ENCODE measurements at regions not wholly inside any gene's neighbourhood (a gene's known extent, or its start where the extent isn't known, plus 50 kb on each side); places are given as distances from the start of the nearest gene placed in this dataset.

- Histone ChIP-seq H2BK15ac (ENCODE audit: low read depth, low read length) (no peak overlapping the region), H3K4me1 (ENCODE audit: control insufficient read depth, insufficient read depth, low read length) (peaks cover 4% of the 10 kb centered on the region), H3K4me2 (ENCODE audit: low read depth, low read length) (no peak overlapping the region), H3K4ac (ENCODE audit: low read depth, low read length) (no peak overlapping the region), H3K79me1 (ENCODE audit: low read depth in 1 of 2, low read length in 2 of 2) (0 out of 4 replicates have a peak, but pooled peaks cover 0 to 4% of the 10 kb centered on the region in 2 experiments), H3K9me1 (ENCODE audit: insufficient read depth, low read length) (peaks cover 3% of the 10 kb centered on the region), H4K5ac (ENCODE audit: low read depth, low read length) (no peak overlapping the region), H3K14ac (replicated peaks; ENCODE audit: low read depth, low read length) (no peak overlapping the region), H2BK120ac (ENCODE audit: low read depth, low read length) (no peak overlapping the region), H2BK5ac (ENCODE audit: low read depth, low read length, poor library complexity, severe bottlenecking) (no peak overlapping the region), H4K91ac (ENCODE audit: insufficient read depth, low read depth, low read length) (no peak overlapping the region), H3K36me3 (ENCODE audit: control insufficient read depth, insufficient read depth, low read length) (no peaks in the 10 kb centered on the region), H3K27me3 (ENCODE audit: control insufficient read depth, insufficient read depth, low read length) (peaks cover 2% of the 10 kb centered on the region; the same call in 1 of the 2 replicates), H3K4me3 (ENCODE audit: insufficient read depth, low read depth, low read length) (no peak overlapping the region), H2BK20ac (ENCODE audit: low read depth, low read length) (no peak overlapping the region; the same call in 1 of the 2 replicates), H3K9me3 (ENCODE audit: control insufficient read depth, insufficient read depth, low read length) (no peaks in the 10 kb centered on the region), H3K9ac (ENCODE audit: low read depth, low read length) (no peak overlapping the region), H3K18ac (ENCODE audit: low read depth, low read length) (no peak overlapping the region), H4K20me1 (ENCODE audit: insufficient read depth, low read length) (no peaks in the 10 kb centered on the region), H3K56ac (ENCODE audit: extremely low read depth, insufficient read depth, low read length) (no peak overlapping the region), H2AK5ac (ENCODE audit: low read depth, low read length) (peak overlapping the region; percentile 36; the same call in 1 of the 2 replicates), H2AK9ac (replicated peaks; ENCODE audit: low read depth, low read length, poor library complexity) (no peak overlapping the region), H3K27ac (ENCODE audit: insufficient read depth, low read length) (no peak overlapping the region), H2AFZ (replicated peaks; ENCODE audit: low read length, poor library complexity) (no peak overlapping the region), H3K23ac (ENCODE audit: low read depth, low read length) (no peak overlapping the region), H4K8ac (ENCODE audit: low read depth in 2 of 2, low read length in 2 of 2) (no peak overlapping the region)
- DNase-seq, result no peak
- intact Hi-C loops (cut with micrococcal nuclease) (no loop called here), in situ Hi-C loops (cut with MboI; ENCODE audit: low sequenced_read_pairs) (no loop called here), dilution Hi-C loops (cut with HindIII; ENCODE audit: low sequenced_read_pairs, unreplicated experiment) (no loop called here)
- WGBS, 2 experiments (ENCODE audit: extremely low coverage in 2 of 2, insufficient read length in 1 of 2), result no CpG with 5 or more reads among the region's 7 CpGs
- POLR2A ChIA-PET (ENCODE audit: unreplicated experiment), result no interaction called here
- ATAC-seq (ENCODE audit: low read depth), result peak; percentile 24
- no TSS peak for BruUV-seq (replicated peaks)
- CTCF ChIA-PET, result interaction anchor here (0.6 kb wide), 1 partner anchor 56 kb away, joined by 5 read pairs; no protein-coding TSS in a partner anchor
- TF ChIP-seq BHLHE40 (IDR thresholded peaks at IDR 0.05; ENCODE audit: low read depth, low read length) (no peak), FOS (IDR thresholded peaks at IDR 0.05; ENCODE audit: low read depth, low read length) (no peak), CTCF (conservative IDR thresholded peaks at IDR 0.05; ENCODE audit: low read depth, low read length) (no peak), CEBPB (IDR thresholded peaks at IDR 0.05; ENCODE audit: low read depth, low read length) (no peak), SMC3 (IDR thresholded peaks at IDR 0.05; ENCODE audit: low read depth, low read length) (no peak), USF2 (IDR thresholded peaks at IDR 0.05; ENCODE audit: low read depth, low read length) (no peak), CHD1 (IDR thresholded peaks at IDR 0.05; ENCODE audit: low read depth, low read length) (no peak), NFE2L2 (IDR thresholded peaks at IDR 0.05; ENCODE audit: low read depth, low read length) (no peak), MXI1 (IDR thresholded peaks at IDR 0.05; ENCODE audit: borderline replicate concordance, low read depth, low read length) (no peak), MAFK (IDR thresholded peaks at IDR 0.05; ENCODE audit: low read depth, low read length) (no peak), MAZ (IDR thresholded peaks at IDR 0.05; ENCODE audit: borderline replicate concordance, low read depth, low read length) (no peak), RFX5 (IDR thresholded peaks at IDR 0.05; ENCODE audit: low read depth, low read length) (no peak), RAD21 (IDR thresholded peaks at IDR 0.05; ENCODE audit: low read length) (no peak), RCOR1 (IDR thresholded peaks at IDR 0.05; ENCODE audit: insufficient replicate concordance, low read length) (no peak), ELK1 (IDR thresholded peaks at IDR 0.05; ENCODE audit: borderline replicate concordance, low read depth, low read length) (no peak), POLR2A (IDR thresholded peaks at IDR 0.05; ENCODE audit: low read depth, low read length) (no peak)
Measured at GRCh38 chr3:150068440-150069153, 97.9 kb upstream of the PFN2 start.

All from IMR-90 (cell line).